Lung (tissue), 11 donors: ENCODE measurements at regions not wholly inside any gene's neighbourhood (a gene's known extent, or its start where the extent isn't known, plus 50 kb on each side); places are given as distances from the start of the nearest gene placed in this dataset.

Source experiments
- ATAC-seq: fragments of 200-7000 bp; cut with Tn5 transposase; one replicate; pipeline ENCODE4 v1.9.1; 2020; ENCODE audit warnings: moderate number of reproducible peaks; ENCODE audit not compliant: insufficient read depth, low FRiP score
- DNase-seq, 3 donors: peaks; one replicate each; pipeline ENCODE4 v3.0.0-alpha.2; 2013 to 2017
- H3K27ac ChIP-seq, 2 donors: one replicate each; pipeline ENCODE4 v1.5.1; 2013; ENCODE audit warnings: mild to moderate bottlenecking in 2 of 2, moderate library complexity in 2 of 2, control low read depth in 1 of 2, inconsistent platforms in 1 of 2, low read depth in 1 of 2, low read length in 1 of 2
- H3K27me3 ChIP-seq, 3 donors: one replicate each; pipeline ENCODE4 v1.5.1; 2013; ENCODE audit warnings: low read length in 2 of 3; ENCODE audit not compliant: control insufficient read depth in 3 of 3, insufficient read depth in 3 of 3
- H3K36me3 ChIP-seq, 4 donors: one replicate each; pipeline ENCODE4 v1.5.1; 2013; ENCODE audit warnings: low read length in 4 of 4, mild to moderate bottlenecking in 1 of 4, moderate library complexity in 1 of 4; ENCODE audit not compliant: control insufficient read depth in 4 of 4, insufficient read depth in 4 of 4
- H3K4me1 ChIP-seq, 5 donors: one replicate each; pipeline ENCODE4 v1.5.1; 2013; ENCODE audit warnings: low read length in 5 of 5, mild to moderate bottlenecking in 2 of 5, moderate library complexity in 1 of 5; ENCODE audit not compliant: control insufficient read depth in 5 of 5, insufficient read depth in 5 of 5
- H3K4me3 ChIP-seq: one replicate; pipeline ENCODE4 v1.5.1; 2013; ENCODE audit warnings: mild to moderate bottlenecking, control low read depth, moderate library complexity
- H3K9ac ChIP-seq, 2 donors: one replicate each; pipeline ENCODE4 v1.5.1; 2013; ENCODE audit warnings: low read length in 2 of 2, control low read depth in 1 of 2; ENCODE audit not compliant: insufficient read depth in 1 of 2
- H3K9me3 ChIP-seq, 4 donors: one replicate each; pipeline ENCODE4 v1.5.1; 2013; ENCODE audit warnings: low read length in 3 of 4, mild to moderate bottlenecking in 1 of 4, moderate library complexity in 1 of 4; ENCODE audit not compliant: control insufficient read depth in 4 of 4, insufficient read depth in 3 of 4
- CTCF ChIP-seq: IDR thresholded peaks from 2 replicates; pipeline ENCODE4 v1.5.1; 2012; ENCODE audit warnings: mild to moderate bottlenecking; ENCODE audit errors: control extremely low read depth, extremely low read depth
- WGBS, 2 donors: extraction: QIAGEN DNeasy Blood & Tissue Kit; methylation state at CpG; one replicate each; pipeline ENCODE4 v1.1.7; 2013; 5-methylcytosine and 5-hydroxymethylcytosine counted together
- donor health status: control.
- donor health status: control.
- donor health status: Bipolar disorder and iron deficiency.
- donor health status: healthy.
- donor health status: DM: yes; HTN: yes; CAD: no.

GRCh38 chr13:110815471-110816204, 99.2 kb downstream of the ANKRD10 start:
- 70 to 87% methylated on average over 13 of the region's 13 CpGs for WGBS, 2 donors
- peaks cover 0 to 11% (median 4%) of the 10 kb centered on the region in 3 donors for H3K27me3 ChIP-seq
- ATAC-seq (no peak), DNase-seq (no peak)
- no peak overlapping the region for H3K27ac ChIP-seq
- no peak overlapping the region for H3K4me3 ChIP-seq
- H3K9ac ChIP-seq, result no peak overlapping the region
- no peaks in the 10 kb centered on the region for H3K36me3 ChIP-seq
- peaks cover 0 to 14% (median 0%) of the 10 kb centered on the region in 5 donors for H3K4me1 ChIP-seq
- H3K9me3 ChIP-seq, result peaks cover 0 to 6% (median 0%) of the 10 kb centered on the region in 4 donors
- TF ChIP-seq CTCF, result no peak

- no peak for TF ChIP-seq CTCF
- H3K27me3 ChIP-seq, result peaks cover 0 to 5% (median 0%) of the 10 kb centered on the region in 3 donors
- no peak overlapping the region for H3K27ac ChIP-seq
- H3K36me3 ChIP-seq, result no peaks in the 10 kb centered on the region
- DNase-seq (no peak), ATAC-seq (no peak)
- 73 to 76% methylated on average over 5 of the region's 5 CpGs for WGBS, 2 donors
- peaks cover 0 to 14% (median 0%) of the 10 kb centered on the region in 5 donors for H3K4me1 ChIP-seq
- H3K9me3 ChIP-seq, result peaks cover 0 to 6% (median 0%) of the 10 kb centered on the region in 4 donors
- H3K9ac ChIP-seq, result no peak overlapping the region
- no peak overlapping the region for H3K4me3 ChIP-seq
Measured at GRCh38 chr13:110816500-110816899, 98.4 kb downstream of the ANKRD10 start.

GRCh38 chr13:110817143-110817542, 97.7 kb downstream of the ANKRD10 start:
- 80 to 91% methylated on average over 3 of the region's 3 CpGs for WGBS, 2 donors
- peaks cover 0 to 4% (median 0%) of the 10 kb centered on the region in 4 donors for H3K9me3 ChIP-seq
- no peak overlapping the region for H3K9ac ChIP-seq
- ATAC-seq (no peak), DNase-seq (no peak)
- no peaks in the 10 kb centered on the region for H3K36me3 ChIP-seq
- H3K4me3 ChIP-seq, result no peak overlapping the region
- peaks cover 0 to 5% (median 0%) of the 10 kb centered on the region in 3 donors for H3K27me3 ChIP-seq
- TF ChIP-seq CTCF, result no peak
- H3K4me1 ChIP-seq, result peaks cover 0 to 9% (median 0%) of the 10 kb centered on the region in 5 donors
- H3K27ac ChIP-seq, result no peak overlapping the region

- Histone ChIP-seq H3K9ac (no peak overlapping the region), H3K4me1 (peaks cover 0 to 4% (median 0%) of the 10 kb centered on the region in 5 donors), H3K27me3 (no peaks in the 10 kb centered on the region), H3K9me3 (no peaks in the 10 kb centered on the region), H3K4me3 (no peak overlapping the region), H3K27ac (no peak overlapping the region), H3K36me3 (no peaks in the 10 kb centered on the region)
- ATAC-seq (no peak), DNase-seq (no peak)
- TF ChIP-seq CTCF, result no peak
- 81% methylated on average over 8 of the region's 8 CpGs for WGBS, 2 donors
Measured at GRCh38 chr13:110818747-110819146, 96.1 kb downstream of the ANKRD10 start.
